NCI-H2029 treated with DMSO at 0.1 percent for 48 hours (cell line): ENCODE measurements at regions not wholly inside any gene's neighbourhood (a gene's known extent, or its start where the extent isn't known, plus 50 kb on each side); places are given as distances from the start of the nearest gene placed in this dataset.
"Not testable (repeated sequence)": the region's sequence is repeated elsewhere in the genome, so short reads cannot be mapped to it uniquely, and the experiment has no call there.

ENCODE experiments used
- DNase-seq: peaks from one replicate; lab custom pipeline; 2025; lab: John Stamatoyannopoulos, UW

GRCh38 chr3:110397115-110397514 lies 674.5 kb upstream of the NECTIN3 start:
- no peak for DNase-seq

GRCh38 chr3:110400315-110400714 lies 671.3 kb upstream of the NECTIN3 start:
- DNase-seq, result no peak

GRCh38 chr3:110405830-110406585 lies 665.6 kb upstream of the NECTIN3 start:
- DNase-seq, result no peak

GRCh38 chr3:110413266-110413665 lies 658.4 kb upstream of the NECTIN3 start:
- DNase-seq, result no peak

- DNase-seq, result no peak
Measured at GRCh38 chr3:110413807-110414748, 657.5 kb upstream of the NECTIN3 start.

- DNase-seq, result no peak
Measured at GRCh38 chr3:110414855-110415254, 656.8 kb upstream of the NECTIN3 start.

- DNase-seq, result no peak
Measured at GRCh38 chr3:110419096-110419495, 652.5 kb upstream of the NECTIN3 start.

- no peak for DNase-seq
Measured at GRCh38 chr3:110419601-110420000, 652.0 kb upstream of the NECTIN3 start.

- DNase-seq, result no peak
Measured at GRCh38 chr3:110420158-110420641, 651.4 kb upstream of the NECTIN3 start.

GRCh38 chr3:110423276-110423675 lies 648.3 kb upstream of the NECTIN3 start:
- no peak for DNase-seq

GRCh38 chr3:110430146-110430545 lies 641.5 kb upstream of the NECTIN3 start:
- DNase-seq, result no peak

GRCh38 chr3:110436209-110436608 lies 635.4 kb upstream of the NECTIN3 start:
- DNase-seq, result no peak

GRCh38 chr3:110440066-110440653 lies 631.5 kb upstream of the NECTIN3 start:
- not testable (repeated sequence) for DNase-seq

GRCh38 chr3:110454066-110454465 lies 617.5 kb upstream of the NECTIN3 start:
- no peak for DNase-seq

- no peak for DNase-seq
Measured at GRCh38 chr3:110456001-110456400, 615.6 kb upstream of the NECTIN3 start.

GRCh38 chr3:110456438-110457138 lies 615.0 kb upstream of the NECTIN3 start:
- DNase-seq, result no peak

- no peak for DNase-seq
Measured at GRCh38 chr3:110457508-110457907, 614.1 kb upstream of the NECTIN3 start.

GRCh38 chr3:110459021-110459420 lies 612.6 kb upstream of the NECTIN3 start:
- DNase-seq, result no peak

- no peak for DNase-seq
Measured at GRCh38 chr3:110470310-110470709, 601.3 kb upstream of the NECTIN3 start.

- DNase-seq, result no peak
Measured at GRCh38 chr3:110473405-110473804, 598.2 kb upstream of the NECTIN3 start.

GRCh38 chr3:110474397-110474796 lies 597.2 kb upstream of the NECTIN3 start:
- no peak for DNase-seq
